Ovary (tissue), 7 donors: ENCODE measurements at regions not wholly inside any gene's neighbourhood (a gene's known extent, or its start where the extent isn't known, plus 50 kb on each side); places are given as distances from the start of the nearest gene placed in this dataset.

ENCODE experiments used
- DNase-seq, 5 donors: peaks; one replicate each; pipeline ENCODE4 v3.0.0-alpha.2; 2019 to 2020
- H3K27ac ChIP-seq, 2 donors: fragments of 200-600 bp; one replicate each; pipeline versions ENCODE4 v1.5.1 to v1.8.0; 2019 to 2022
- H3K27me3 ChIP-seq: fragments of 200-600 bp; one replicate; pipeline ENCODE4 v1.8.0; 2022
- H3K36me3 ChIP-seq: fragments of 200-600 bp; sonication (generic); one replicate; pipeline ENCODE4 v1.5.1; 2019
- H3K4me1 ChIP-seq: one replicate; pipeline ENCODE4 v1.8.1; 2013; ENCODE audit warnings: mild to moderate bottlenecking, moderate library complexity; ENCODE audit not compliant: insufficient read depth
- H3K4me3 ChIP-seq: fragments of 200-600 bp; sonication (generic); one replicate; pipeline ENCODE4 v1.5.1; 2017
- H3K9me3 ChIP-seq, 2 donors: fragments of 200-600 bp in 1 of 2; sonication (generic) in 1 of 2; one replicate each; pipeline versions ENCODE4 v1.5.1 to v1.8.1; 2013 to 2019; ENCODE audit warnings: mild to moderate bottlenecking in 1 of 2, moderate library complexity in 1 of 2
- CTCF ChIP-seq, 3 donors: fragments of 450-650 bp in 2 of 3; fragments of 200-600 bp in 1 of 3; IDR thresholded peaks; one replicate each; pipeline versions ENCODE4 v1.5.1 to v1.8.0; 2016 to 2022; ENCODE audit warnings: antibody characterized with exemption in 3 of 3, mild to moderate bottlenecking in 1 of 3
- EP300 ChIP-seq: sonication (generic); formaldehyde crosslinking; IDR thresholded peaks from one replicate; pipeline ENCODE4 v1.6.1; 2017; ENCODE audit warnings: antibody characterized with exemption
- POLR2A ChIP-seq: fragments of 450-650 bp; IDR thresholded peaks from one replicate; pipeline ENCODE4 v1.6.1; 2017; ENCODE audit warnings: antibody characterized with exemption, mild to moderate bottlenecking, moderate library complexity
- WGBS, 3 donors: extraction: QIAGEN DNeasy Blood & Tissue Kit in 1 of 3; methylation state at CpG; one replicate each; pipeline versions ENCODE4 v1.1.5 to v1.1.7; 2013 to 2017; 5-methylcytosine and 5-hydroxymethylcytosine counted together
- intact Hi-C, 4 donors: fragments of 100-400 bp; cut with DNase I; formaldehyde crosslinking; loops; one replicate each; pipeline versions ENCODE4 v1.11.0 to v1.15.1; 2022 to 2023
- donor health status: DM: no; HTN: no; CAD: no; lungs with moderate emphysema.
- donor health status: DM: no; HTN: no; CAD: no.
- donor health status: Bipolar disorder and iron deficiency.
- donor health status: DM: no; HTN: no; CAD: no.
- donor health status: DM: yes; HTN: yes; CAD: no.

- Histone ChIP-seq H3K9me3 (no peaks in the 10 kb centered on the region), H3K4me3 (no peak overlapping the region), H3K27me3 (no peaks in the 10 kb centered on the region), H3K4me1 (no peaks in the 10 kb centered on the region), H3K36me3 (no peaks in the 10 kb centered on the region), H3K27ac (no peak overlapping the region)
- intact Hi-C loops: no loop called here
- TF ChIP-seq EP300: no peak
- no peak for TF ChIP-seq POLR2A
- no peak for TF ChIP-seq CTCF (IDR thresholded peaks at IDR 0.05)
- WGBS, 3 donors: 36 to 38% (median 37%) methylated on average over 4 of the region's 4 CpGs
- no peak for DNase-seq
Observed at GRCh38 chr12:13582421-13582820, 385.9 kb downstream of the EMP1 start.

GRCh38 chr12:13581031-13581430, 384.5 kb downstream of the EMP1 start:
- TF ChIP-seq POLR2A (no peak), EP300 (no peak), CTCF (IDR thresholded peaks at IDR 0.05) (no peak)
- Histone ChIP-seq H3K4me1 (no peaks in the 10 kb centered on the region), H3K27ac (no peak overlapping the region), H3K27me3 (no peaks in the 10 kb centered on the region), H3K36me3 (no peaks in the 10 kb centered on the region), H3K4me3 (no peak overlapping the region), H3K9me3 (no peaks in the 10 kb centered on the region)
- intact Hi-C loops: no loop called here
- DNase-seq: no peak

- TF ChIP-seq POLR2A (no peak), EP300 (no peak), CTCF (IDR thresholded peaks at IDR 0.05) (no peak)
- Histone ChIP-seq H3K27ac (no peak overlapping the region), H3K4me1 (no peaks in the 10 kb centered on the region), H3K27me3 (no peaks in the 10 kb centered on the region), H3K9me3 (no peaks in the 10 kb centered on the region), H3K36me3 (no peaks in the 10 kb centered on the region), H3K4me3 (no peak overlapping the region)
- intact Hi-C loops: no loop called here
- DNase-seq: no peak
- 67 to 87% (median 72%) methylated on average over 1 of the region's 1 CpG for WGBS, 3 donors
Observed at GRCh38 chr12:13580206-13580605, 383.7 kb downstream of the EMP1 start.

- Histone ChIP-seq H3K9me3 (no peaks in the 10 kb centered on the region), H3K36me3 (no peaks in the 10 kb centered on the region), H3K27me3 (no peaks in the 10 kb centered on the region), H3K27ac (no peak overlapping the region), H3K4me3 (no peak overlapping the region), H3K4me1 (no peaks in the 10 kb centered on the region)
- TF ChIP-seq EP300 (no peak), POLR2A (no peak), CTCF (IDR thresholded peaks at IDR 0.05) (no peak)
- DNase-seq: no peak
- WGBS, 3 donors: 89 to 93% (median 91%) methylated on average over 3 of the region's 3 CpGs
- intact Hi-C loops: no loop called here
Observed at GRCh38 chr12:13576935-13577500, 380.5 kb downstream of the EMP1 start.
